Spleen (tissue), 7 donors: ENCODE measurements at regions not wholly inside any gene's neighbourhood (a gene's known extent, or its start where the extent isn't known, plus 50 kb on each side); places are given as distances from the start of the nearest gene placed in this dataset.

Experiments used
- CTCF ChIP-seq, 11 experiments: fragments of 200-600 bp in 7 of 11; fragments of 450-650 bp in 4 of 11; sonication (generic) in 4 of 11; IDR thresholded peaks in 8 of 11; conservative IDR thresholded peaks in 3 of 11; 1 replicate in 7 of 11; 2 replicates in 4 of 11; pipeline versions ENCODE4 v1.4.0 to v1.8.0; 2016 to 2021; ENCODE audit warnings: antibody characterized with exemption in 11 of 11, inconsistent platforms in 4 of 11, mild to moderate bottlenecking in 1 of 11
- POLR2A ChIP-seq, 3 donors: fragments of 450-650 bp; IDR thresholded peaks; one replicate each; pipeline ENCODE4 v1.5.1; 2017; ENCODE audit warnings: antibody characterized with exemption in 3 of 3, mild to moderate bottlenecking in 1 of 3
- POLR2AphosphoS5 ChIP-seq, 3 donors: sonication (generic); formaldehyde crosslinking; IDR thresholded peaks; one replicate each; pipeline ENCODE4 v1.5.1; 2017; ENCODE audit warnings: antibody characterized with exemption in 3 of 3
- donor health status: DM: no; HTN: no; CAD: no; lungs with moderate emphysema.
- donor health status: DM: no; HTN: no; CAD: no.
- donor health status: DM: no; HTN: no; CAD: no.

- TF ChIP-seq POLR2AphosphoS5 (IDR thresholded peaks at IDR 0.05), result no peak
- no peak for TF ChIP-seq POLR2A (IDR thresholded peaks at IDR 0.05)
- no peak for TF ChIP-seq CTCF (IDR thresholded peaks at IDR 0.05 in 8 of 11, conservative IDR thresholded peaks at IDR 0.05 in 3 of 11)
Measured at GRCh38 chr1:14440731-14441130, 157.8 kb upstream of the KAZN start.
